NOMO-1 (cell line): ENCODE measurements at regions not wholly inside any gene's neighbourhood (a gene's known extent, or its start where the extent isn't known, plus 50 kb on each side); places are given as distances from the start of the nearest gene placed in this dataset.
"Not testable (repeated sequence)": the region's sequence is repeated elsewhere in the genome, so short reads cannot be mapped to it uniquely, and the experiment has no call there.

ENCODE experiments used
- DNase-seq, 2 experiments: peaks; one replicate each; lab custom pipeline; 2025; ENCODE audit not compliant: unreplicated experiment in 2 of 2; lab: John Stamatoyannopoulos, UW

DNA sequence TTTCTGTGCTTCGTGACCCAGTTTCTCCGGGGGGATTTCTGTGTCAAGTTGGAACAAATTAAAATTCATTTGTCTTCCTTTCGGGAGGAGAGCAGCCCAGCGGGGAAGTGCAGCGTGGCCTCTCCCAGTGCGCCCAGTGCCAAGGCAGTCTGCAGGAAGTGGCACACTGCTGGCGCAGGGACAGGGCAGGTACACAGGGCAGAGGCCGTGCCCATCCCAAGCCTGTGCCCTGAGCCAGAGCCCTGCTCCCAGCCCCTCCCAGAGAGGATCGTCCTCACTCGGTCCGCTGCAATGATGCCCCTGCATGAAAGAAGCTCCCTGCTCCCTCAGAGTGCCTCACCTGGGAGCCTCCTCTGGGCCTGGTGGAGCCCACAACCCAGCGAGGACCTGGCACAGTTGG lies 82.4 kb upstream of the PPP1R26 start:
- DNase-seq = no peak

DNA sequence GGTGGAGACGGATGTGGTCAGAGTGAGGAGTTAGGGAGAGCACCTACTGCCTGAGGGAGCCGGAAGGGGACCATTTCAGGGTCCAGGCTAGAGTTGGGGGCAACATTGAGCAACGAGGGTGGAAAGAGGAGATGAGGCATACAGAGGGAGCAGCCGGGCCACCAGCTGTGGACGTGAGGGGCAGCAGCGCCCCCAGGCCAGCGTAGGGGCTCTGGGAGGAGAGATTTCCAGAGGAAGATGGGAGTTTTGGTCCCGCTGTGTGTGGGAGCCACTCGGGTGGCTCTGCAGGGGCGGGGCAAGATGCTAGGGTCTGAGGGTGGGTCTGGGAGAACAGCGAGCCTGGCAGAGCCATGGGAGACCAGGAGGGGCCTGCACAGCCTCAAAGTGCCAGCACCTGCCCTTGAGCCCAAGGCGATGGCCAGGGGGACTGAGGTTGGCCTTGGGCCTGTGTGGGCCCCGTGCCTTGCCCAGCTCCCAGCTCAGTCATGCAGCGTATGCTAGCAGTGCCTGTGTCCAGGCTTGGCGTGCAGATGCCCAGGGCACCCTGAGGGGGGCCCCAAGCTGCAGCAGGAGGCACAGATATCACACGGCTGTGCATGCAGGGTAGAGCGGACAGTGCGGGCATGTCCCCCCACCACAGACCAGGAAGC lies 80.5 kb upstream of the PPP1R26 start:
- DNase-seq = no peak

DNA sequence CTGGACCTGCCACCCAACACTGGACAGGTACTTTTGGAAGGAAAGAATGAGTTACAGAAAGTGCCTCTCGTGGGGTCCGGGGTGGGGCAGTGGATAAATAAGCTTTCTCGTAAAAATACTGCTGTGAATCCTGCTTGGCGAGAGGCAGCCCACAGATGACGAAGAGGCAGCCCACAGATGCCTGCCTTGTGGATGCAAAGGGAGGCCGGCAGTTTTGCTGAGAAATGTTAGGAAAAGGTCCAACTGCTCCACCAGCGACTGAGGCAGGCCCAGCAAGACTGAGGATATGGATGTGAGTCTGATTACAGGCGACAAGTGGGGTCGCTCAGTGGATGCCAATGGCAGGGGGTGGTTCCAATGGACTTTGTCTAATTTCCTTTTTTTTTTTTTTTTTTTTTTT lies 79.1 kb upstream of the PPP1R26 start:
- no peak for DNase-seq

DNA sequence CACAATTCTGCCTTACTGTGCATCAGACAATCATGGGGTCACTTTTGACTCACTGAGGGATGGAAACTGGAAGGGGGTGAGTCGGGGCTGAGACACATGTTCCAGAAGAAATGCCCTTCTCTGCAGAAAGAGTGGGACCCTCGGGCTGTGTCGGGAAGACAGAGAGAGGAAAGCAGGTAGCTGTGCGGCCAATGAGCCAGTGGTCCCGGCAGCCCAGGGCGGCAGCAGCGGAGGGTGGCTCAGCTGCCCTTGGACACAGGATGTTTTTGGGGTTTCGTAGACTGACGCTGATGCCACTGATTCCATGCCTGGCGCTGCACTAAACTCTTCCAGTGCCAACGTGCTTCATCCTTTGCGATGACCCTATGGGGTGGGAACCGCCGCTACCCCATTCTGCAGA lies 78.4 kb upstream of the PPP1R26 start:
- DNase-seq = no peak

DNA sequence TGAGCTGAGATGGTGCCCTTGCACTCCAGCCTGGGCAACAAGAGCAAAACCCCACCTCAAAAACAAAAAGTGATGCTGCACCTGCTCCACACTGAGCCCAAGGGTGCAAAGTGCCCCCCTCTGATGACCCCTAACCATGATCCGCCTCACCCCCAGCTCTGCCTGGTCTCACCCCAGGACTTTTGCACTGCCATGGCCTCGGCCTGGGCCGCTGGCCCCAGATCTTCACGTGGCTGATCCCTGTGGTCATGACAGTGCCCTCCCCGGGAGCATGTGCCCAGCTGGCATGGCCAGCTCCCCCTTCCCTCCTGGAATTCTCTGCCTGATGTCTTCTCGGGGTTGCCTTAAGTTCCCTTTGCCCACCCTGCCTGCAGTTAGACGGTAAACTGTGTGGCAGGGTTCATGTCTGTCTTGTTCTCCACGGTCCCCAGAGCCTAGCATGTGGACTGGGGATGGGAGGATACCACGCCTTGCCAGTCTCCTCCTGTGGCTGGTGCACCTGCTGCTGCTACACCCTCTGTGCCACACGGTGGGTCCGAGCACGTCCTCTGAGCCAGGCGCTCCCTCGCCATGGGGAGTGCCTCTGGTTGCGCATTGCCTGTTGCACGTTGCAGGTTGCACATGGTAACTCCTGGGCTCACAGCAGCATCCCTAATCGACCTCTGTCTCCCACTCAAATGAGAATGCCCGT lies 77.4 kb upstream of the PPP1R26 start:
- no peak for DNase-seq

DNA sequence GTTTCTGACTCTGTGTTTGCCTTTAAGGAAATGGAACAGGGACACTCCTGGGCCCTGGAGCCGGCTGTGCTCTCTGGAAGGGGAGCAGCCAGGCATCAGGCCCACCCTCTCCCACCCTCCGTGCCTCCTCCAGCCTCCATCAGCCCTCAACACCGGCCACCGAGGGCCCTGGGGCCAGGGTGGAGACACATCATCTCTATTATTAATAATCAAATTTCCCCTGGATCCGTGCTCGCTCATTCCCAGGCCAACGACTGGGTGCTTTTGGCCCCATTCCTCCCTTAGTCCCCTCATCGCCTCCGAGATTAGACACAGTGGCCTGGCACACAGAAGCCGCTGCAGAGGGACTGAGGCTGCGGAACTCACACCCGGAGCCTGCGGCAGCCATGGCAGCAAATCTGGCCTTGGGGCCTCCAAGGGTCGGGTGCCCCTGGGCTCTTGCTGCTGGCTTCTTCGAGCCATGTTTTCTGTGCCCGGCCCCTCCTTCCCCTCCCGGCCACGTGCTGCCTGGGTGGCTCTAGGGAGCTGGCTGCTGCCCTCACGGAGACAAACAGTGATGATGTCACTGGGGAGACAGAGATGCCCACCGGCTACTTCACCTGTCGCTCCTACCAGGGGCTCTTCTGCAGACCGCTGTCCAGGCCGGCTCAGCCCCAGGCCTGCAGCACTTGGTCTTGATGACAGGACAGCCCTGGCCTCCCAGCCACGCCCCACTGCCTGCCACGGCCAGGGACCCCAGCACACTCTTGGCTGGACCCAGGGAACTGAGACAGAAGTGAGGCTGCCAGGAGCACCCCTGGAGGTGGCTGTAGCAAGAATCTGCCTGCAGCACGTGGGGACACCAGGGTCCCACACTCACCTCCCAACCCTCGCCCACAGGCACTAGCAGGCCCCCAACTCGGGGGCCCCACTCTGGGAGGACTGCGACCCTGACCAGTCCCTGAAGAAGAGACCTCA lies 76.6 kb upstream of the PPP1R26 start:
- no peak for DNase-seq

DNA sequence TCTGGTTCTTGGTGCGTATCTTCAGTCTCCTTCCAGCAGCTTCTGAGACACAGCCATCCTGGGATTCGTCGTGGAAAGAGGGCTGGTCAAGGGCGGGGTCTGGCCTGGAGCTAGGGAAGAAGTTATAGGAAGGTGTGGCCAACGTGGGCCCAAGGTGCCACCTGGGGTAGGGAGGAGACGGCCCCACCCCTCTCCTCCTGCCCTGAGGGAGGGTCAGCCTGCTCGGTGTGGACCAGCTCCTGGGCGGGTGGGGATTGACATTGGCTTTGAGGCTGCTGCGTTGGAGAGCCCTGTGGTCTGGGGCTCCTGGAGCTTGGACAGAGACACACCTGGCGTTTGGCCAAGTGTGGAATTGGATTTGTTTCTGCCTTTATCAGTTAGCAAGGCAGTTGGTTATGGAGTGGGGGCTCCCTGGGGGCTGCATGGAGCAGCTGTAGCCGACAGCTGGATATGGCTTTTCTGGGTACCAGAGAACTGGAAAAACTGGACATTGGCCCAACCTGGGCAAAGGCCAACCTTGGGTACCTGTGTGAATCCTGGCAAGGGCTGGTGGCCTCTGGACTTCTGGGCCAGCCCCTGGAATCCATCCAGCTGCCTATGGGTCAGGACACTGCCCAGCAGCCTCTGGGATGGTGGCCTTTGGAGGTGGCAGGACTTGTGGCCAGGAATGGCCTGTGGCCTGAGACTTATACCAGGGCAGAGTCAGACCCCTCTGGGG lies 75.7 kb upstream of the PPP1R26 start:
- DNase-seq = no peak

DNA sequence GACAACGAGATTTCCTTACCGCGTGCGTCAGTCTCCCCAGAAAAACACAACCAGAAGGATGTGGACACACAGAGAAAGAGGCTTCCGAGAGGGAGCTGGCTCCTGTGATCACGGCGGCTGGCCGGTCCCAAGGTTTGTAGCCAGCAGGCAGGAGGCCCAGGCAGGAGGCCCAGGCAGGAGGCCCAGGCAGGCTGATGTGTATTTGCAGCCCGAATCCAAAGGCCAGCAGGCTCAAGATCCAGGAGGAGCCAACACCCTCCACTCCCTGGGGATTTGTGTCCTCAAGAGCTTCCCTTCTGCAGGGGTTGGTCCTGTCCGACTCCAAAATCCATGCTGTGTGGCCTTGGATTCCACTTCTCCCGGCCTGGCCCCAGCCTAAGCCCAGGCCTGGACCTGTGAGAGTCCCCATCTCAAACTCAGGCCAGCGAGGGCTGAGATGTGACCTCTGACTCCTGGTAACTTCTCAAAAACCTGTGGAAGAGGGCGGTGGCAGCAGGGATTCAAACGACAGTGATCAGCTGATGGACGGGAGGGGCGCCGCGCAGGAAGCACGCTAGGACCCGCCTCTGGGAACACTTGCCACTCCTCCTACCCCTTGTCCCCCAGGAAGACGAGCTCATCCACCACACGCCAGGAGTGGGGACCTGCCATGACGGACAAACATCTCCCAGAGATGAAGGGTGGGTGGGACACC lies 75.0 kb upstream of the PPP1R26 start:
- DNase-seq = no peak

DNA sequence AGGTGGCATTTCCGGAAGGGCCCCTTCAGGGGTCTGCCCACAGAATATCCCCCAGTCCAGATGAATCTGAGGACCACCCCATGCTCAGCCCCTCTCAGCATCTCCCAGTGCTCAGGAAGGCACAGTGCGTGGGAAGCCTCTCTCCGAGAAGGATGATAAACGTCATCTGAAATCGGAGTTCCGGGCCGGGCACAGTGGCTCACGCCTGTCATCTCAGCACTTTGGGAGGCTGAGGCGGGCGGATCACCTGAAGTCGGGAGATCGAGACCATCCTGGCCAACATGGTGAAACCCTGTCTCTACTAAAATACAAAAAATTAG lies 74.5 kb upstream of the PPP1R26 start:
- DNase-seq = not testable (repeated sequence)

DNA sequence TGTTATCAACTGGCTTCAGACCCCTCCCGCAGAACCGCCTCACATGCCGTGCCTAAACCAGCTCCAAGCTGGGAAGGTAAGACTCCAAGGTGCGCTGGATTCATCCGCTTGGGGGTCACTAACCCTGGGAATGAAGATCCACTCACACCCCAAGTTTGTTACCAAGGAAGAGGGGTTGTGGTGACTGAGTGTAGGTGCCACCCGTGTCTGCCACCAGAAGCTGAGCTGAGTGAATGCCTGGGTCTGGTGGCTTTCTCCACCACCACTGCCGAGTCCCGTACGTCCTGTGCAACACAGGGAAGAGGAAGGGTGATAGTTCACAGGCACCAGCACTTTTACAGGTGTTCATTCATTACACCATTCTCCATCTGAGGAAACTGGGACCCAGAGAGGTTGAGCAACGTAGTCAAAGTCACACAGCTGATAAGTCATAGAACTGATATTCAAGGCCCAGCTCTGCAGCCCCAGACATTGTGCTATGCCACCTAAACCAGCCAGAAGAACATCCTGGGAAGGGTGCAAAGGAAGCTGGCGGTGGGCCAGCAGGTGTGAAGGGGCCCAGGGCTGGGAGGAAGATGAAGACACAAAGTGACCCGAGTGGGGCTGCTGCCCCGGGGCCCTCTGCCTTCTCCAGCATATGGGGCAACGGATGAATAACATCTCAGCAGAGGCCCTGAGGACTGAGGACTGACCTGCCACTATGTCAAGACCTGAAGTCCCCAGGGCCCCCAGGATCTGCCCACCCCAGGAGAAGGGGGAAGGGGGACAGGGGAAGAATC lies 70.9 kb upstream of the PPP1R26 start:
- no peak for DNase-seq

DNA sequence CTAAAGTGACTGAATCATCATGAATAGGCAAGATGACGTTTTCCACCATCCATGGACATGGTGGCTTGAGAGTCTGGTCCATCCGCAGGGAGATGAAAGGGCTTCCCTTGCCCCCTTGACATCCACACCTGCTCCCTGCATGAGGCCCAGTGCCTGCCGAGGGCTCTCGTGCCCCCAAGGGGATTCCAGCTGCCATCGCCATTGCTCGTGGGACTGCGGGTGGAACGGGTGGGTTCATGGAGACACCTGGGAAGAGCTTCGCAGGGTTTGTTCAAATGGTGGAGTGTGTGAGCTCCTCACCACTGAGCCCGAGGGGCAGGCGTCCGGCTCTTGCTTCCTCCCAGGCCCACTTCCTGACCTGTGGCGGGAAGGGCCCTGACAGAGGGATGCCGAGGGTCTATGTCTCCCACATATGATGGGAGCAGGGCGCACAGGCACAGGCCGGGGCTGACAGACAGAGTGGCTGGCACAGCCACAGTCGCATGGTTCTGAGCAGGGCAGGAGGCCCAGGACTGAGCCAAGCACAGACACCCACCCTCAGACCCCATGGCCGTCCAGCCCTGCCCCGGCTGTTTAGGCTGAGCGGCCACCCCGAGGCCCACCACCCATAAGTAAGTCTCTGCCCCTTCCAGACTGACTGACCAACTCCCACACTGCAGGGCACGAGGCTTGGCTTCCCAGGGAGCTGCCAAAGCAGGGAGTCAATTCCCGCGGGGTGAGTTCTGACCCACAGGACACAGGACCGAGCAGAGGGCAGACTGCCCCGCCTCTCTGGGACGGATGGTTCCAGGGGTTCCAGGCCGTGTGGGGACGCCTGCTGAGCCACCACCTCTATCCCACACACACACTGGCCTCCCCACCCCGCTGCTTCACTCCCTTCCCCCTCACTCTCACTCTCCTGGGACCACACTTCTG lies 70.0 kb upstream of the PPP1R26 start:
- no peak for DNase-seq

DNA sequence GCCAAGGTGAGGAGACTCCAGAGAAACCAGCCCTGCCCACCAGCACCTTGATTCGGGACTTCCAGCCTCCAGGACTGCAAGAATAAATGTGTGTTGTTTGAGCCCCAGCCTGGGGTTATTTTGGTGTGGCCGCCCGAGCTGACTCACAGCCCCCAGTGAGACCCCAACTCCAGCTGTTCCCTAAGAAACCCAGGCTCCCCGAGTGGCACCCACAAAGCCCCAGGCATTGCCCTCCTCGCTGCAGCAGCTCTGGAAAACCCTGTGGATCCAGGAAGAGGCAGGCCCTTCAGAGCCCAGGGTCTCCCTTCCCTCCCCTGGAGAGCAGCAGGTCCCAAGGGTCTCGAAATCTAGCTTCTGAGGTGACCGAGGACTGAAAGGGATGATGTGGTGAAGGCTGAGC lies 69.2 kb upstream of the PPP1R26 start:
- no peak for DNase-seq

DNA sequence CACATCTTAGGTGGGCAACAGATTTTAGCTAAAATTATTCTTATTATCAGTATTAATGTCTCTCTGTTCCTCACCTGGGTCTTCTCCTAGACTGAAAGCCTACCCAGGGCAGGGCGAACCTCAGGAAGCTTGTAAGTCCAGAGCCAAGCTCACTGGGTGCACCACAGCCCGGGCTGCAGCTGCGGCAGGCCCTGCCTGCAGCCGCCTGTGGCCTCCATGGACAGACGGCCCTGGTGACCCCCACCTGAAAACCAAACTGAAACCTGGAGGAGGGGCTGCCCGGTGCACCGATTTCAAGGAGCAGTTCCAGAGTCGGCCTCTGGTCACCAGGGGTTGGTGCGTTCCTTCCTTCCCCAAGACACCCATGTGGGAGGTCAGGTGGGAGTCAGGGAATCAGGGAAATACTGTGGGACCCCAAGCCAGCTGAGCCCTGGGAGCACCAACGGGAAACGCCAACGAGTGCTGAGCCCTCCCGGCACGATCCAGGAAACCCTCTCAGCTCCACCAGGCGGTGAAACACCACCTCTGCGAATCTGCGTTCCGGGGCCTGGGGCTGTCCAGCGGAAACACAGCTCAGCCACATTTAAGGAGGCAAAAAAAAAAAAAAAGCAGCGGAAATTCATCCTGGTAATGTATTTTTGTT lies 68.6 kb upstream of the PPP1R26 start:
- no peak for DNase-seq

DNA sequence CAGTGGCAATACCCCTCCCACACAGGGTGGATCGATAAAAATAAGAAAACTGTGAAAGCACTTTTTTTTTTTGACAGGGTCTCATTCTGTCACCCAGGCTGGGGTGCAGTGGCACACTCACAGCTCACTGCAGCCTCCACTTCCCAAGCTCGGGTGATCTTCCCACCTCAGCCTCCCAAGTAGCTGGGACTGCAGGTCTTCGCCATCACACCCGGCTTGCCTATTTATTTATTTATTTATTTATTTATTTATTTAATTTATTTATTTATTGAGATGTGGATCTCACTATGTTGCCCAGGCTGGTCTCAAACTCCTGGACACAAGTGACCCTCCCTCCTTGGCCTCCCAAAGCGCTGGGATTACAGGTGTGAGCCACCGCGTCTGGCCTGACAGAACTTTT lies 68.0 kb upstream of the PPP1R26 start:
- not testable (repeated sequence) for DNase-seq

DNA sequence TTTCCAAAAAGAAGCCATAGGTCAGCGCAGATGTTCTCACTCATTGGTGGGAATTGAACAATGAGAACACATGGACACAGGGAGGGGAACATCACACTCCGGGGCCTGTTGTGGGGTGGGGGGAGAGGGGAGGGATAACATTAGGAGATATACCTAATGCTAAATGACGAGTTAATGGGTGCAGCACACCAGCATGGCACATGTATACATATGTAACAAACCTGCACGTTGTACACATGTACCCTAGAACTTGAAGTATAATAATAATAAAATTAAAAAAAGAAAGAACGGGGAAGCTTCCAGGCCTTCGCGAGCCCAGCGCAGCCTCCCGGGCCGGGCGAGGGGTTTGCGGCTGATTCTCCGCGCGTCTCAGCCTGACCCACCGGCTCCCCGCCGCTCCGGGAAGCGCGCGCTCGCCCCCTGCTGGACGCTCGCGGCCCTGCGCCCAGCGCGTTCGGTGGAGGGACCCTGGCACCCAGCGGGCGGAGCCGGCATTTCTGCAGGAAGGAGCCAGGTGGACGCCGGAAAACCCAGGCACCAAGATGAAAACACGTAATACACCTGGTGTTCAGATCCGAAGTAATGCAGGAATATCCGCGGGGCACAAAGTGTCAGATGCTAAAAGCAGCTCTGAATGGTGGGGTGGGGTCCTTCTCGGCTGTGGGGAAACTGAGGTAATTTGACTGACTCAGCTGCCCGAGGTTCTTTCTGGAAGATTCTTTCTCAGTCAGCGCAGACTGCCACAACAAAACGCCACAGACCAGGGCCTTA lies 67.1 kb upstream of the PPP1R26 start:
- peak; percentile 63 to 67 for DNase-seq

DNA sequence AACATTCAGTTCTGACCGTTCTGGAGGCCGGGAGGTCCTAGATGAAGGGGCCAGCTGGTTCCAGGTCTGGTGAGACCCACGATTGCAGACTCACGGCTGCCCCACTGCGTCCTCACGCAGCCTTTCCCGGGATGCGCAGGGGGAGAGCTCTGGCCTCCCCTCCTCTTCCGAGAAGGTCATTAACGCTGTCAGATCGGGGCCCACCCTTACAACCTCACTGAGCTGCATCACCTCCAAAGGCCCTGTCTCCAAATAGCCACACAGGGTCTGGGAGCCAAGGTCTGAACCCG lies 66.6 kb upstream of the PPP1R26 start:
- DNase-seq = no peak

DNA sequence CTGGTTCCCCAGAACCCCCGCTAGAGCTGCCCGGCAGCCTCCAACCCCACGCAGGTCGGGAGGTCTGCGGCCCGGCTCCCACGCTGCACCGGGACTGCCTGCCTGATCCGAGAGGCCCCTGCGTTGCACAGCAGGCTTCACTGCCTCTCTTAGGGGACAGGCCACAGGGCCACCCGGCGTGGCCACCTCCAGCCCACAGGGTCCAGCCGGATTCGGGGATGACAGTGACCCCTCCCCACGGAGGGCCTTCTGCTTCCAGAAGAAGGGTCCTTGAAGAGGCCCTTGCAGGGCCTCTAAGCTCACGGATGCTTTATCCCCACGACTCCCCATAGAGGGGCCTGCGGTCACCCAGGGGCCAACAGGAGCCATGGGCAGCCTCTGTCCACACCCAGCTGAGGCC lies 66.1 kb upstream of the PPP1R26 start:
- no peak for DNase-seq

DNA sequence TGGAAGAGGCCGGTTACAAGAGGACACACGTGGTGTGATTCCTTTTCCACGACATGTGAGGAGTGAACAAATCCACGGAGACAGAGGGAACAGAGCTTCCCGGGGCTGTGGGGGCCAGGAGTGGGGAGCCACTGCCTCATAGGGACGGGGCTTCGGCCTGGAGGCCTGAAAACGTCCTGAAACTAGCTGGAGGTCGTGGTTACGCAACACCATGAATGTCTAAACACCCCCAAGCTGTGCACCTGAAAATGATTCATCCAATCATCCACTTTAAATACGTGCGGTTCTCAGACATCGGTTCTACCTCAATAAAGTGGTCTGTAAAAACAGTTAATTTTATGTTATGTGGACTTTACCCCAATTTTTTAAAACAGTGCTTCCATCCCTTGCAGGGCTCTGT lies 65.3 kb upstream of the PPP1R26 start:
- peak in 1 of 2 experiments; percentile 3 for DNase-seq
